SH-SY5Y (cell line): ENCODE measurements at regions not wholly inside any gene's neighbourhood (a gene's known extent, or its start where the extent isn't known, plus 50 kb on each side); places are given as distances from the start of the nearest gene placed in this dataset.

ENCODE experiments used
- GATA2 ChIP-seq: IDR thresholded peaks from 2 replicates; pipeline ENCODE4 v1.6.1; 2011; ENCODE audit warnings: mild to moderate bottlenecking, low read depth, low read length
- GATA3 ChIP-seq: IDR thresholded peaks from 2 replicates; pipeline ENCODE4 v1.6.1; 2011; ENCODE audit warnings: low read depth, mild to moderate bottlenecking, low read length, moderate library complexity

DNA sequence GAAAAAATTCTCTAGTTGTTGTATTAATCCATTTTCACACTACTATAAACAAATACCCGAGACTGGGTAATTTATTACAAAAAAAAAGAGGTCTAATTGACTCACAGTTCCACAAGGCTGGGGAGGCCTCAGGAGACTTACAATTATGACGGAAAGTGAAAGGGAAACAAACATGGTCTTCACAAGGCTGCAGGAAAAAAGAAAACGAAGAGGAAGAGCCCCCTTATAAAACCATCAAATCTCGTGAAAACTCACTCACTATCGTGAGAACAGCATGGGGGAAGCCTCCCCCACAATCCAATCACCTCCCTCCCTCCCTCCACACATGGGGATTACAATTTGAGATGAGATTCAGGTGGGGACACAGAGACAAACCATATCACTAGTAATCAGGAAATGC lies 61.7 kb upstream of the SPTBN1 start:
- TF ChIP-seq GATA2 (no peak), GATA3 (no peak)
